HUES6 (cell line): ENCODE measurements at regions not wholly inside any gene's neighbourhood (a gene's known extent, or its start where the extent isn't known, plus 50 kb on each side); places are given as distances from the start of the nearest gene placed in this dataset.
A peak's percentile ranks its signal among the peaks of the same experiment; 100 is the strongest.

Source experiments
- H3K27ac ChIP-seq: 2 replicates; pipeline ENCODE4 v1.7.0; 2013; ENCODE audit warnings: low read depth, mild to moderate bottlenecking, low read length, inconsistent platforms
- H3K27me3 ChIP-seq: 2 replicates; pipeline ENCODE4 v1.6.1; 2013; ENCODE audit warnings: low read length; ENCODE audit not compliant: control insufficient read depth, insufficient read depth
- H3K36me3 ChIP-seq: 2 replicates; pipeline ENCODE4 v1.6.1; 2013; ENCODE audit warnings: low read length; ENCODE audit not compliant: control insufficient read depth, insufficient read depth
- H3K4me1 ChIP-seq: 2 replicates; pipeline ENCODE4 v1.6.1; 2013; ENCODE audit warnings: low read length; ENCODE audit not compliant: control insufficient read depth, insufficient read depth
- H3K4me3 ChIP-seq: 2 replicates; pipeline ENCODE4 v1.5.1; 2013; ENCODE audit warnings: low read depth, low read length
- H3K9ac ChIP-seq: one replicate; pipeline ENCODE4 v1.6.1; 2013; ENCODE audit warnings: mild to moderate bottlenecking, low read length
- H3K9me3 ChIP-seq: 2 replicates; pipeline ENCODE4 v1.6.1; 2013; ENCODE audit warnings: low read depth, low read length; ENCODE audit not compliant: control insufficient read depth, insufficient read depth

DNA sequence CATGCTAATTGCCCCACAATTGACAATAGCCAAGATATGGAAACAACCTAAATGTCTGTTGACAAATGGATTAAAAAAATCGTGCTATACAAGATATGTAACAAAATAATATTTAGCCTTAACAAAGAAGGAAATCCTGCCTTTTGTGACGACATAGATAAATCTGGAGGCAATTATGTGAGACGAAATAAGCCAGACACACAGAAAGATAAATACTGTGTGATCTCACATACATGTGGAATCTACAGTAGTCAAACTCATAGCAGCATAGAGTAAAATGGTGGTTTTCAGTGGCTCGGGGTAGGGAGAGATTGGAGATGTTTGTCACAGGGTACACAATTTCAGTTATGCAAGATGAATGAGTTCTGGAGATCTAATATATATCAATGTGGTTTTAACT is 895.8 kb downstream of the SLITRK6 start:
- H3K36me3 ChIP-seq: no peaks in the 10 kb centered on the region
- no peaks in the 10 kb centered on the region for H3K4me1 ChIP-seq
- no peaks in the 10 kb centered on the region for H3K27me3 ChIP-seq
- H3K9me3 ChIP-seq: no peaks in the 10 kb centered on the region
- no peak overlapping the region for H3K9ac ChIP-seq
- no peak overlapping the region for H3K27ac ChIP-seq
- H3K4me3 ChIP-seq: no peak overlapping the region

DNA sequence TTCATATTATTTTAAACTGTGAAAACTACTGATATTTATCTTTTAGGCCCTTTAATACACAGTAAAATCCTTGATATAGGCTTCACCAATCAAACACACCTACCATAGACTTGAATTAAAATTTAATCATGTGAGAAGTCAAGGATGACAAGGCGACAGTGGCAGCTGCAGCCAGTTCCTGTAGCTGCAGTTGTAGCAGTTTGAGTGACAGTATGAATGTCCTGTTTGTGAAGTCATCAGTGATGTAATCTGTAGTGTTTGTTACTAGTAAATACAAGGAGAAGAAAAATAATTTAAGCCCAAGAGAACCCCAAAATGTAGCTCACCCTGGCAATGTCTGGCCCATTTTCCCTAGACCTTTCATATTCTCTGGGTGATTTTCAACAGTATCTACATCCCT is 897.0 kb downstream of the SLITRK6 start:
- Histone ChIP-seq H3K9me3 (no peaks in the 10 kb centered on the region), H3K9ac (no peak overlapping the region), H3K27me3 (no peaks in the 10 kb centered on the region), H3K4me1 (no peaks in the 10 kb centered on the region), H3K4me3 (no peak overlapping the region), H3K36me3 (no peaks in the 10 kb centered on the region), H3K27ac (no peak overlapping the region)

DNA sequence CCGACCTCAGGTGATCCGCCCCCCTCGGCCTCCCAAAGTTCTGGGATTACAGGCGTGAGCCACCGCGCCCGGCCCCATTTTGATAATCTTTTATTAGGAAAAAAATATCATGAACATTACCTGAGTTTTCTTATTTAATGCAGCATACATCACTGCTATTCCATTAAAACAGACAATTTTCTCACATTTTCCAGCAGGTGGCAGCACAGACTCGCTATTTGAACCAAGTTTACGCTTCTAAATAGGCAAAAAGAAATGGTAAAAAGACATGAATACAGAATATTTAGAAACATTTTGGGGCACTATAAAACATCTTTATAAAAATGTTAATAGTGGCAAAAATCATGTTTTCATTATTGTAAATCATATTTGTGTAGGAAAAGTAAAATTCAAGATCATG is 903.1 kb downstream of the SLITRK6 start:
- Histone ChIP-seq H3K36me3 (no peaks in the 10 kb centered on the region), H3K27me3 (no peaks in the 10 kb centered on the region), H3K4me3 (no peak overlapping the region), H3K9ac (no peak overlapping the region), H3K4me1 (no peaks in the 10 kb centered on the region), H3K9me3 (no peaks in the 10 kb centered on the region), H3K27ac (no peak overlapping the region)

GRCh38 chr13:84894749-84895148 is 904.5 kb downstream of the SLITRK6 start:
- no peak overlapping the region for H3K27ac ChIP-seq
- no peaks in the 10 kb centered on the region for H3K9me3 ChIP-seq
- no peak overlapping the region for H3K4me3 ChIP-seq
- no peaks in the 10 kb centered on the region for H3K27me3 ChIP-seq
- H3K36me3 ChIP-seq: no peaks in the 10 kb centered on the region
- no peaks in the 10 kb centered on the region for H3K4me1 ChIP-seq
- H3K9ac ChIP-seq: no peak overlapping the region

DNA sequence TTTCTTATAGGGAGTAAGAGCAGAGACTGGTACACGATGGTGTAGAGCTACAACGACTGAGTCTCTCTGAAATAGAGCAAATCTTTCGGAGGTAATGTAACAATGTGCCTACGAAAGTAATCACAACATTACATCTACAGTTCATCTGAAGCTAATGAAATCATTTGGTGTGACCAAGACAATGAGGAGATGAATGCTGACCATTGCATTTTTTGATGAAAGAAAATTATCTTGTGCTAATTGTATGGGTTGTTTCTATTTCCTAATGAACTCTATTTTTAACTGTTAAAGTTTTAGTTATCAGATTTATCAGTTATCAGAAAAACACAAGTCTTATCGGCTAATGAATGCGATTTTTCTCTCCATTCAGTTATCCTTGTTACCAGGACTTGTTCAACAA is 913.4 kb downstream of the SLITRK6 start:
- Histone ChIP-seq H3K27ac (no peak overlapping the region), H3K9me3 (no peaks in the 10 kb centered on the region), H3K9ac (no peak overlapping the region), H3K36me3 (no peaks in the 10 kb centered on the region), H3K4me3 (no peak overlapping the region), H3K4me1 (no peaks in the 10 kb centered on the region), H3K27me3 (no peaks in the 10 kb centered on the region)

GRCh38 chr13:84873951-84874350 is 925.3 kb downstream of the SLITRK6 start:
- Histone ChIP-seq H3K4me1 (no peaks in the 10 kb centered on the region), H3K27ac (no peak overlapping the region), H3K36me3 (no peaks in the 10 kb centered on the region), H3K4me3 (no peak overlapping the region), H3K9me3 (peaks cover 11% of the 10 kb centered on the region; the same call in 1 of the 2 replicates), H3K9ac (no peak overlapping the region), H3K27me3 (no peaks in the 10 kb centered on the region)

GRCh38 chr13:84870190-84870589 is 929.0 kb downstream of the SLITRK6 start:
- H3K4me1 ChIP-seq: peaks cover 16% of the 10 kb centered on the region
- no peaks in the 10 kb centered on the region for H3K36me3 ChIP-seq
- H3K4me3 ChIP-seq: no peak overlapping the region
- H3K9ac ChIP-seq: no peak overlapping the region
- H3K27ac ChIP-seq: no peak overlapping the region
- H3K27me3 ChIP-seq: no peaks in the 10 kb centered on the region
- H3K9me3 ChIP-seq: no peaks in the 10 kb centered on the region

GRCh38 chr13:84867246-84867645 is 932.0 kb downstream of the SLITRK6 start:
- Histone ChIP-seq H3K36me3 (no peaks in the 10 kb centered on the region), H3K27me3 (no peaks in the 10 kb centered on the region), H3K4me3 (no peak overlapping the region), H3K27ac (peak overlapping the region; percentile 76), H3K9ac (no peak overlapping the region), H3K9me3 (no peaks in the 10 kb centered on the region), H3K4me1 (peaks cover 16% of the 10 kb centered on the region)

DNA sequence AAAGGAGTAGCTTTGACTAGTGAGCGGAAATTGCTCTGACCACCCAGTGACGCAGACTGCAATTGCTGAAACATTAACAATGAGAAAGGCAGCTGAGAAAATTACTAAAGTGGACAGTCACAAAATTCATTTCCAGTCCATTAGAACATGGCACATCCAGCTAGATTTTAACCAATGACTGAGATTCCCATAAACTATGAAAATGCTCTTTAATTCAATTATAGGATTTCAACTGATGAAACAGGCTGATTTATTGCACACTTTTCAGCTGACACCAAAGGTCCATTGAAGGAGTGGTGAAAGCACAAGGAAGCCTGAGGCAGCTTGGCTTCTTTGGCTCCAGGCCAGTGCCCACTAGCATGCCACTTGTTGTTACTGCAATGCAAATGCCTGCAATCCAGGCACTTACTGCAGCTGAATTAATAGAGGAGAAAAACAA is 933.4 kb downstream of the SLITRK6 start:
- Histone ChIP-seq H3K9me3 (no peaks in the 10 kb centered on the region), H3K4me1 (peaks cover 16% of the 10 kb centered on the region), H3K36me3 (no peaks in the 10 kb centered on the region), H3K9ac (no peak overlapping the region), H3K4me3 (no peak overlapping the region), H3K27me3 (no peaks in the 10 kb centered on the region), H3K27ac (no peak overlapping the region)

- no peaks in the 10 kb centered on the region for H3K9me3 ChIP-seq
- no peaks in the 10 kb centered on the region for H3K36me3 ChIP-seq
- H3K27me3 ChIP-seq: no peaks in the 10 kb centered on the region
- no peak overlapping the region for H3K4me3 ChIP-seq
- H3K4me1 ChIP-seq: peaks cover 16% of the 10 kb centered on the region
- H3K27ac ChIP-seq: no peak overlapping the region
- H3K9ac ChIP-seq: no peak overlapping the region
These were observed 934.9 kb downstream of the SLITRK6 start for GRCh38 chr13:84864341-84864740.

DNA sequence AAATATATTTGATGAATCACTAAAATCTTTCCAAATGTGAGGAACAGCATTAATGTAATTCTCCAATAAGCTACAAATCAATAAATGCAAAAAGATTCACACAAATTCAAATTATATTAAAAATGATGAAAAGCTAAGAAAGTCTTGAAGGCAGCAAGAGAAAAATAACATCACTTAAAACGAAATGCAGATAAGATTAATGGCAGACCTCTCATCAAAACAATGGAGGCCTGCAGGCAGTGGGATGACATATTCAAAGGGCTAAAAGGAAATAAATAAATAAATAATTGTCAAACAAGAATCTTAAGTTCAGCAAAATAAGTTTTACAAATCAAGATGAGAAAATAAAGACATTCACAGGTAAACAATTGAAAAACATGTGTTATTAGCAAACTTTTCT is 952.1 kb downstream of the SLITRK6 start:
- no peak overlapping the region for H3K4me3 ChIP-seq
- no peak overlapping the region for H3K9ac ChIP-seq
- H3K9me3 ChIP-seq: no peaks in the 10 kb centered on the region
- no peaks in the 10 kb centered on the region for H3K27me3 ChIP-seq
- H3K27ac ChIP-seq: no peak overlapping the region
- H3K36me3 ChIP-seq: no peaks in the 10 kb centered on the region
- H3K4me1 ChIP-seq: no peaks in the 10 kb centered on the region
